Loucy (cell line): ENCODE measurements at regions not wholly inside any gene's neighbourhood (a gene's known extent, or its start where the extent isn't known, plus 50 kb on each side); places are given as distances from the start of the nearest gene placed in this dataset.

Experiments used
- EZH2phosphoT487 ChIP-seq: fragments of 200-600 bp; IDR thresholded peaks from 2 replicates; pipeline ENCODE4 v1.6.1; 2018; ENCODE audit warnings: antibody characterized with exemption, mild to moderate bottlenecking, moderate library complexity, borderline replicate concordance
- TF ChIP-seq, protein P1 (sequence below): fragments of 200-600 bp; sonication (generic); conservative IDR thresholded peaks from 2 replicates; pipeline ENCODE4 v1.5.1; 2014; ENCODE audit warnings: mild to moderate bottlenecking, antibody characterized with exemption, low read length

DNA sequence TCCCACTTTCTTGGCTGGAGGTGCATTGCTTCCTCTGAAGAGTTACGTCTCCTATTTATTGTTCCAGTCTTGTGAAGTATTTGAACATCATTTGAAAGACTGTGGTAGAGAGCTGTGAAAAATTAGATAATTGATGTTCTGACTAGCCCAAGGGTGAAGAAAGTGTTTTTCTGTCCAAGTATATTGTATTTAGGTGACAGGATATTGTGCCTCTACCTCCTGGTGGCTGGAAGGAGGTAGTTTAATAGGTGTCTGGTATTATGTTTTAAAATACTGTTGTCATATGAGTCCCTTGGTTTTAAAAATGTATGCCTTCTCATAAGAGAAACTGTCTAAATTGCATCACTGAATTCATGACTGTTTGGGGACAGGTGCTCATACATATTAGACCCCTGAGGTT is 226.0 kb downstream of the SPRY1 start:
- TF ChIP-seq, protein P1, sequence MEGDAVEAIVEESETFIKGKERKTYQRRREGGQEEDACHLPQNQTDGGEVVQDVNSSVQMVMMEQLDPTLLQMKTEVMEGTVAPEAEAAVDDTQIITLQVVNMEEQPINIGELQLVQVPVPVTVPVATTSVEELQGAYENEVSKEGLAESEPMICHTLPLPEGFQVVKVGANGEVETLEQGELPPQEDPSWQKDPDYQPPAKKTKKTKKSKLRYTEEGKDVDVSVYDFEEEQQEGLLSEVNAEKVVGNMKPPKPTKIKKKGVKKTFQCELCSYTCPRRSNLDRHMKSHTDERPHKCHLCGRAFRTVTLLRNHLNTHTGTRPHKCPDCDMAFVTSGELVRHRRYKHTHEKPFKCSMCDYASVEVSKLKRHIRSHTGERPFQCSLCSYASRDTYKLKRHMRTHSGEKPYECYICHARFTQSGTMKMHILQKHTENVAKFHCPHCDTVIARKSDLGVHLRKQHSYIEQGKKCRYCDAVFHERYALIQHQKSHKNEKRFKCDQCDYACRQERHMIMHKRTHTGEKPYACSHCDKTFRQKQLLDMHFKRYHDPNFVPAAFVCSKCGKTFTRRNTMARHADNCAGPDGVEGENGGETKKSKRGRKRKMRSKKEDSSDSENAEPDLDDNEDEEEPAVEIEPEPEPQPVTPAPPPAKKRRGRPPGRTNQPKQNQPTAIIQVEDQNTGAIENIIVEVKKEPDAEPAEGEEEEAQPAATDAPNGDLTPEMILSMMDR: peak; percentile 50
- TF ChIP-seq EZH2phosphoT487: no peak
